Activated naive CD8-positive, alpha-beta T cell treated with anti-CD3 and anti-CD28 coated beads for 36 hours (primary cell): ENCODE measurements at regions not wholly inside any gene's neighbourhood (a gene's known extent, or its start where the extent isn't known, plus 50 kb on each side); places are given as distances from the start of the nearest gene placed in this dataset.

ENCODE experiments used
- DNase-seq: peaks from one replicate; pipeline ENCODE4 v3.0.0; 2021
- H3K27ac Mint-ChIP-seq: one replicate; pipeline ENCODE4 v1.8.0; 2022; ENCODE audit warnings: mild to moderate bottlenecking, moderate library complexity, mixed read lengths
- H3K27me3 Mint-ChIP-seq: one replicate; pipeline ENCODE4 v1.8.0; 2022; ENCODE audit warnings: mild to moderate bottlenecking, mixed read lengths
- H3K36me3 Mint-ChIP-seq: one replicate; pipeline ENCODE4 v1.8.0; 2021; ENCODE audit warnings: mild to moderate bottlenecking, mixed read lengths
- H3K4me1 Mint-ChIP-seq: one replicate; pipeline ENCODE4 v1.8.0; 2021; ENCODE audit warnings: mixed read lengths
- H3K4me3 Mint-ChIP-seq: one replicate; pipeline ENCODE4 v1.8.0; 2022; ENCODE audit warnings: mild to moderate bottlenecking, moderate library complexity, mixed read lengths
- H3K9me3 Mint-ChIP-seq: one replicate; pipeline ENCODE4 v1.8.0; 2022; ENCODE audit warnings: mixed read lengths

DNA sequence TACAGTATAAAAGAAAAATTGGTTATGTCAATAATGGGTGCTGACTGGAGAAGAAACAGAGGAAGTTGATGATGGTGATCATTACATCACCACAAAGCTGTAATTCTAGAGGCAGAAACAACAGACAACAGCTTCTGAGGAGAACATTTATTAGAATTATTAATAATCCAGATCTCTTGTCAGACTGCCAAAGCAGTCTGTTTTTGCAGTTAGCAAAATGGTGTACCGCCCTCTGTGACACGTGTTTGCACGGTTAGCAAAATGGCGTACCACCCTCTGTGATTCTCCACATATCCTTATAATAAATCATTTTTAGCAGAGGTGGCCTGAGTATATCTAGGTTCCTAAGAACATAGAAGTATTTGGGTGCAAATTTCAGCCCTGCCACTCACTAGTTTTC, 154.0 kb upstream of the TENT5D start:
- H3K27ac Mint-ChIP-seq, result no peak overlapping the region
- no peaks in the 10 kb centered on the region for H3K36me3 Mint-ChIP-seq
- no peaks in the 10 kb centered on the region for H3K27me3 Mint-ChIP-seq
- no peaks in the 10 kb centered on the region for H3K4me1 Mint-ChIP-seq
- H3K9me3 Mint-ChIP-seq, result no peaks in the 10 kb centered on the region
- DNase-seq, result no peak
- no peak overlapping the region for H3K4me3 Mint-ChIP-seq

DNA sequence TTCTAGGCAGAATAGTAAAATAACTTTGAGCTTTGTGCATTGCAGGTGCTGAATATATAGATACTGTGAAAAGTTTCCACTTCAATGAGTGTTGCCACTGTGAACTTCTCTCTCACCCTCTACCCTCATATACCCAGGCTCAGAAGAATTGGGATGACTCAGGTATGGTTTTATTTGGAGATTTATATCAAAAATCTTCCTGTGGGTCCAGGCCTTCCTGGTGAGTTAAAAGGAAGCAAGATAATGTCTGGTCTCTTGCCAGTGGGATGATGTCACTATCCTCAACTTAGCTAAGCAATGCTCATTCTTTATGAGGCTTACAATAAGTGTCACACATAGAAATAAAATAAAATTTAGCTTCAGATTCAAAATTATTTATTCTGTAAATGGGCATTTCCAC, 153.3 kb upstream of the TENT5D start:
- Mint-ChIP-seq H3K27ac (no peak overlapping the region), H3K27me3 (no peaks in the 10 kb centered on the region), H3K4me3 (no peak overlapping the region), H3K9me3 (no peaks in the 10 kb centered on the region), H3K4me1 (no peaks in the 10 kb centered on the region), H3K36me3 (no peaks in the 10 kb centered on the region)
- no peak for DNase-seq

DNA sequence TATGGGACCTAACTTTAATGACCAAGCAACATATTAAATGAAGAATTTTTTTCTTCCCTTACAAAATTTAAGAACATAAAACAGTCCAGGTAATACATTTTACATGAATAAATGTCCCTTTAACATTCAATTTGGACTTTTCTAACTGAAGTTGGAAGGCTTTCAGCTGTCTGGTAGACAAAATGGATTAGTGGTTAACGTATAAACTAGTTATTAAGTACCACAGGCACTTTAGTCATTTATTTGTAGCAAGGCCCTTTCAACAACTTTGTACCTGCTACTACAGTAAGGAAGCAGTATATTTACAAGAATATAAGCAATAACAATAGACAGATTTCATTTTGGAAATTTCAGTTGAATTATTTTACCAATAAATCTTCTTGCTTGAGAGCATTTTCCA, 152.5 kb upstream of the TENT5D start:
- no peaks in the 10 kb centered on the region for H3K27me3 Mint-ChIP-seq
- no peaks in the 10 kb centered on the region for H3K4me1 Mint-ChIP-seq
- no peak overlapping the region for H3K4me3 Mint-ChIP-seq
- H3K36me3 Mint-ChIP-seq, result no peaks in the 10 kb centered on the region
- H3K27ac Mint-ChIP-seq, result no peak overlapping the region
- no peak for DNase-seq
- H3K9me3 Mint-ChIP-seq, result no peaks in the 10 kb centered on the region

DNA sequence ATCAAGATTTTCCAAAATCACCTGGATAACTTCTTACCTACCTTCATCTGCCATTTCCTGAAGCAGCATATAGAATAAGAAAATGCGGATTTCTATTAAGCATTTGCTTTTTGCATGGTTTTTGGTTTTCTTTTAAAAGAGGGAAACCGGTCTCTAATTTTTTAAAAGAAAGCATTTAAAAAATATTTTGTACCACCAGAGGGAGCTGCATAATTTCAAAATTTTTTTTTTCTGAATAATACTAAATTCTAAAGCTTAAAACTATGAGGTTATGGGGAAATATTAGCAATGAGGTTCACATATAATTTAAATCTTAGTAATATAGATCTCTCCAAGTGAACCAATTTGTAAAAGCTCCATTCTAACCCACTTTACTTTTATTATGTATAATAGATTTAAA, 137.7 kb upstream of the TENT5D start:
- Mint-ChIP-seq H3K27me3 (no peaks in the 10 kb centered on the region), H3K4me1 (no peaks in the 10 kb centered on the region), H3K36me3 (no peaks in the 10 kb centered on the region), H3K9me3 (no peaks in the 10 kb centered on the region), H3K27ac (no peak overlapping the region), H3K4me3 (no peak overlapping the region)
- DNase-seq, result no peak

DNA sequence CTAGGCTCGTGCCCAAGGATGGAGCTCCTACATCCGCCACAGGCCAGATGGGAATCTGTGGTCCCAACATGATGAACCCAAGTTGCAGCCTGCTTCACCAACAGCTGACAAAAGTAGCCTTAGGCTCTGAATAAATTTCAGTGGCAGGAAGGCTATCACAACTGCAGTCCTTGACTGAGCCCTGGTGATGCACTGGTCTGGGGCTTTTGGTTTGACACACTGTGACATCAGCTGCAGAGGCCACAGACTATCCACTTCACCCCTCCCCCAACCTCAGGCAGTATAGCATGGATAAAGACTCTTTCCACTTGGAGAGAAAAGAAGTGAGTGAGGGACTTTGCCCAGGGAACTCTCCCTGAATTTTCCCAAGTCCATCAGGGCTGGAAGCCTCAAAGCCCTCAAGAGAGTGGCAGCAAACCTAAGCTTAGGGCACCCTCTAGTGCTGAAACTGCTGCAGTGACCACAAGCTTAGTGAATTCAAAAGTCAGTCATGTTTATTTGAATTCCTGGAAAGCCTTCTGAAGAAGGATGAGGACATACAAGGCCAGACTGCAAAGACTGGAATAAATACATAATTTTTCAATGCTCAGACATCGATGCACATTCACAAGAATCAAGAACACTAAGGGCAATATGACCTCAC, 135.0 kb upstream of the TENT5D start:
- no peak for DNase-seq
- no peaks in the 10 kb centered on the region for H3K36me3 Mint-ChIP-seq
- no peak overlapping the region for H3K4me3 Mint-ChIP-seq
- H3K27ac Mint-ChIP-seq, result no peak overlapping the region
- no peaks in the 10 kb centered on the region for H3K4me1 Mint-ChIP-seq
- H3K9me3 Mint-ChIP-seq, result no peaks in the 10 kb centered on the region
- H3K27me3 Mint-ChIP-seq, result no peaks in the 10 kb centered on the region

DNA sequence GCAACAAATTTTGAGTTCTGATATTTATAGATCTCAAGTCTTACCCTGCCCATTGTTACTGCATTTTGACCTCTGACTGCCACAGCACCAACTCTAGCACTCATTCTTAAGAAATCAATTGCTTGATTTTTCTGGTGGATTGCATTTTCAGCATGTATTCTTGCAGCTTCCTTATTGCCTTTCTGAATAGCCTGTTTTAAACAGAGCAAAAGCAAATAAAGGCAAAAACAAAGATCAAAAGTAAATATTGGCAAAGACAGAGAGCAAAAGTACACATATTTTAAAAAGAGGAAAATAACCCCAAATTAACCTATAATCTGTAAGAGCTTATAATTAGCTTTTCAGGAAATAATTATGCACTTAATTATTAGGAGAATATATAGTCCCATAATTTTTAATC, 129.4 kb upstream of the TENT5D start:
- no peaks in the 10 kb centered on the region for H3K9me3 Mint-ChIP-seq
- no peaks in the 10 kb centered on the region for H3K4me1 Mint-ChIP-seq
- no peak overlapping the region for H3K4me3 Mint-ChIP-seq
- no peaks in the 10 kb centered on the region for H3K27me3 Mint-ChIP-seq
- no peak overlapping the region for H3K27ac Mint-ChIP-seq
- H3K36me3 Mint-ChIP-seq, result no peaks in the 10 kb centered on the region
- DNase-seq, result no peak

DNA sequence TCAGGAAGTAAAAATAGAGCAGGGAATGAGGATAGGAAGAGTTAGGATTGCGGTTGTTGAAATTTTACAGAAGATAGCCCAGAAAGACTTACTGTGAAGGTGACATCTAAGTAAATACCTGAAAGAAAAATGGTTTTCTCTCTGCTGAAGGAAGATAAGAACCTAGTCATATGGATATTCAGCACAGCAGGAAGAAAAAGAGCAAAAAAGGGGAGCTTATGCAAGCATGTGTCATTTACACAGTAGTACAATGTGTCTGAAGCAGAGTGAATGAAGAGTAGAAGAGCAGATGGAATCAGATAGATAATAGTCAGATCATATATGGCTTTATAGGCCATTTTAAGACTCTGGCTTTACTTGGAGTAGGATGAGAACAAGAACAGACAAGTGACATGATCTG, 126.9 kb upstream of the TENT5D start:
- no peak for DNase-seq
- H3K27me3 Mint-ChIP-seq, result no peaks in the 10 kb centered on the region
- H3K36me3 Mint-ChIP-seq, result no peaks in the 10 kb centered on the region
- H3K27ac Mint-ChIP-seq, result no peak overlapping the region
- no peak overlapping the region for H3K4me3 Mint-ChIP-seq
- no peaks in the 10 kb centered on the region for H3K9me3 Mint-ChIP-seq
- no peaks in the 10 kb centered on the region for H3K4me1 Mint-ChIP-seq

DNA sequence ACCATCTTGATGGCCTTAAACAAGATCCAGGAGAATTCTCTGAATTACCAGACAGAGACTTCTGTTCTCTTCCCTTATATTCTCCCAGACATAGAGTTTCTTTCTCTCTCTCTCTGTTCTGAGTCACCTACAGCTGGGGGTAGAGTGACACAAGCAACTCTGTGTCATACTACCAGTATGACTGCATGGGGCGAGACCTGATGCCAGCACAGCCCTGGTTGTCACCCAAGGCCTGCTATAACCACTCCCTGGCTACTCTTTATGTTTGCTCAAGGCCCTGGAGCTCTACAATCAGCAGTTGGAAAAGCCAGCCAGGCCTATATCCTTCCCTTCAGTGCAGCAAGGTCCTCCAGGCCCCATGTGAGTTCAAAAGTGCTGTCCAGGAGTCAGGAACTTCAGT, 114.2 kb upstream of the TENT5D start:
- H3K27ac Mint-ChIP-seq, result no peak overlapping the region
- no peaks in the 10 kb centered on the region for H3K36me3 Mint-ChIP-seq
- H3K27me3 Mint-ChIP-seq, result no peaks in the 10 kb centered on the region
- no peak for DNase-seq
- H3K9me3 Mint-ChIP-seq, result no peaks in the 10 kb centered on the region
- no peaks in the 10 kb centered on the region for H3K4me1 Mint-ChIP-seq
- H3K4me3 Mint-ChIP-seq, result no peak overlapping the region

DNA sequence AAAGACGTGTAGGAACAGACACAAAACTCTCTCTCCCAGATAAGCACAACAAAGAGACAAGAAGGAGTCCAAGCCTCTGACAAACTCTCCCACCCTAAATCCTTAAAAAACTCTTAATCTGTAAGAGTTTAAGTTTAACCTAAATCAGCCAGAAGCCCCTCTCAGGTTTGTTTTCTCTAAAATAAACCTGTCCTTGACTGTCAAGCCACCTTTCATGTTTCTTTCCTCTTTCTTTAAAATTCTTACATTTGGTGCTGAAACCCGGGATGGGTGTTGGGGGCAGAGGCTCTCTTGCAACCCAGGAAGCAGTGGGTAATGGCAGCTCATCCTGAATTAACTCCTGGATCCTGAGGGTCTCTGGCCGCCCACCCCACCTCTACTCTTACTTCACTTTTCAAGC, 107.8 kb upstream of the TENT5D start:
- Mint-ChIP-seq H3K4me1 (no peaks in the 10 kb centered on the region), H3K27me3 (no peaks in the 10 kb centered on the region), H3K4me3 (no peak overlapping the region), H3K27ac (no peak overlapping the region), H3K9me3 (peaks cover 2% of the 10 kb centered on the region), H3K36me3 (no peaks in the 10 kb centered on the region)
- no peak for DNase-seq

DNA sequence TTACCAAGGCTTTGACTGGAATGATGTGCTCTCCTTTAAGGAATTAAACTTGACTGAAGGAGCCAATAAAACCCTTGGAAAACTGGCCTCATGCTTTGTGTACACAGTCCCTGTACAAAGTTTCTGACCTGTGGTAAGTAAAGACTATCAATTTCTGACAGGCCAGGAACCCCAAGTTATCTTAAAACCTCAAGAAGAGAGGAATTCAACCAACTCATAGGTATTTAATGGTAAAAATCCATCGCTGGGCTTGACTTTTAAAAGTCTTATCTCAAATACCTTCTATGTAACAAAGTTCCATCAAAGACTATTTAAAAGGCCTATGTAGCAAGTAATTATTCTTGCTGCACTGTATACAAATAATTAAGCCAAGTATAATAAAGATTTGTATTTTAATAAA, 103.7 kb upstream of the TENT5D start:
- peaks cover 1% of the 10 kb centered on the region for H3K36me3 Mint-ChIP-seq
- no peak overlapping the region for H3K4me3 Mint-ChIP-seq
- peaks cover 3% of the 10 kb centered on the region for H3K9me3 Mint-ChIP-seq
- DNase-seq, result no peak
- H3K27me3 Mint-ChIP-seq, result no peaks in the 10 kb centered on the region
- no peaks in the 10 kb centered on the region for H3K4me1 Mint-ChIP-seq
- no peak overlapping the region for H3K27ac Mint-ChIP-seq

DNA sequence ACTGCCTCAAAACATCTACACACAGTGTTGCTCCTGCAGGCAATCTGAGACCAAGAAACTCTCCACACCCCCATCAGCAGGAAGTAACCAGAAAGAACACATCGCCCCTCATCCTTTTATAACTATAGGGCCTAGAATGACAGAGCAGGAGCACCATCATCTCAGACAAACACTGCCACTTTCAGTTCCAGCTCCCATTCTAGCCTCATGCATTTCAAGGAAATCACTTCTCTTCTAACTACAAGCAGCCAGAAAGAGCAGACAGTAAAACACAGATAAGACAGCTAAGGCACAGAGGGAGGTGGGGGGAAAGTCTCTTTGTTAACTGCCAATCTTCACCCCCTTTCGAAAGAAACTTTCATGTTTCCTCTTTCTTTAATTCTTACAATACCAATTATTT, 102.6 kb upstream of the TENT5D start:
- Mint-ChIP-seq H3K4me3 (no peak overlapping the region), H3K9me3 (peaks cover 3% of the 10 kb centered on the region), H3K27me3 (no peaks in the 10 kb centered on the region), H3K27ac (no peak overlapping the region), H3K4me1 (no peaks in the 10 kb centered on the region), H3K36me3 (peaks cover 1% of the 10 kb centered on the region)
- DNase-seq, result no peak

DNA sequence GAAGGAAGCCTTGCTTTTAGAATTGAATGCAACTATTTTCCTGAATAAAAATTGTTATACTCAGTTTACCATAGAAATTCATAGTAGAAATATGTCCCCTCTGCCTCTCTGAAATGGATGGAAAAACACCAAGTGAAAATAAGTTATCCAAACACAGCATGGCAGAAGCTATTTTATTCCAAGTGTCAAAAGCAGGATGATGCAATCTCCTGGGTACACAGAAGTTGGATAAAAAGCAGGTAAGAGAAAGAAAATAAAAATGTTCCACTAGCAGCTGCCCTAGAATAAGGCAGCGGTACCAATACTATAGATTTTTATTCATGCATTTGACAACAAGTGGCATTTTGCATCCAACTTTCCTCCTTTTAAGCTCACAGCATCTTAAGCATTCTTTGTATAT, 89.0 kb upstream of the TENT5D start:
- Mint-ChIP-seq H3K36me3 (no peaks in the 10 kb centered on the region), H3K4me3 (no peak overlapping the region), H3K4me1 (no peaks in the 10 kb centered on the region), H3K27me3 (no peaks in the 10 kb centered on the region), H3K27ac (no peak overlapping the region), H3K9me3 (no peaks in the 10 kb centered on the region)
- DNase-seq, result no peak

DNA sequence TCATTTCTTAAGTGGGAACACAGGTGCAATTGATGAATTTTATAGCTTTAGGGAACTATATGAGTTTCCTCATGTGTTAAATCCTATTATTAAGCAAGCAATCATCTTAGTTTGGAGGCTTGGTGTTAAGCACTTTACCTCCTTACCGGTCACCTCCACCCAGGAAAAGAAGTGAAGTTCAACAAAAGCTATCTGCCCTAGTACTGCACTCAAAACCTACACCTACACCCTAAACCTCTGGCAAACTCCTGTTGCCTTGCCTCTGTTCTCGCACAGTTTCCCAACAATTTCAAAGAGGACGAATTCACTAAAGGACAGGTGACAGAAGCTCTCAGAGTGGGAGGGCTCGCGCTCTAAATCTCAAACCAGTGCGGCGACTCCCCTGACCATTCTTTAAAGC, 85.7 kb upstream of the TENT5D start:
- Mint-ChIP-seq H3K27ac (no peak overlapping the region), H3K9me3 (no peaks in the 10 kb centered on the region), H3K36me3 (no peaks in the 10 kb centered on the region), H3K27me3 (no peaks in the 10 kb centered on the region), H3K4me1 (no peaks in the 10 kb centered on the region), H3K4me3 (no peak overlapping the region)
- no peak for DNase-seq

DNA sequence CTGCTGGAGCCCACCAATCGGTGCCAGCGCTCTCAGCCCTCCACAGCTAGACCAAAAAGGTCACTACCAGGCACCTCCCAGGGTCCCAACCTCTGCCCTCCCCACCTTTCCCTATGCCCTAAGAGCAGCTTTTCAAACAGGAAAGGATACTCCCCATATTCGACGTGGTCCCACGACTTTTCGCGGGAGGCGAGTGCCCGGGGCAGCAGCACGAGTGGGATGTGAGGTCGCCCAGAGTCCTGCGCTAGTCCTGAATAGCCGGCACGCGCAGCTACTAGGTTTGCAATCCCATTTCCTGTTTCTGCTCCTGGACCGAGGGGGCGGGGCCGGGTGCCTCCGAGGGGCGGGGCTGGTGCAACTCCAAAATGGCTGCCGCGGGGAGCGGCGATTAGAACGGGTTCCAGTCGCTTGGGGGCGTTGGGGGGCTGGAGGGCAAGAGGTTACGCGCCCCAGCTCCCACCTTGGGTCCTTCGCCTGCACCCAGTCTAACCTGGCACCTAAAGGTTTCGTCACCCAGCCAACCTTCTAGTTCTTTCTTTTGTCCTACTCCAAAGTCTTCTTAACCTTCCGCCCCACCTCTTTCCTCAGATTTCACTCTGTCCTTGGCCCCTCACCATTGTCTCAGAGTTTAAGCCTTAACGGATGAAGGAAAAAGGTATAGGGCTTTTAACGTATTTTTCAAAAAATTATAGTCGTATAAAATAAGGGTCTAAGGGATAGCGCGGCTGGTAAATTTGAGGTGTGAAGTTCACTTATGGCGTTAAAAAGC, 85.0 kb upstream of the TENT5D start:
- DNase-seq, result peak; percentile 8
- Mint-ChIP-seq H3K4me1 (no peaks in the 10 kb centered on the region), H3K4me3 (no peak overlapping the region)

DNA sequence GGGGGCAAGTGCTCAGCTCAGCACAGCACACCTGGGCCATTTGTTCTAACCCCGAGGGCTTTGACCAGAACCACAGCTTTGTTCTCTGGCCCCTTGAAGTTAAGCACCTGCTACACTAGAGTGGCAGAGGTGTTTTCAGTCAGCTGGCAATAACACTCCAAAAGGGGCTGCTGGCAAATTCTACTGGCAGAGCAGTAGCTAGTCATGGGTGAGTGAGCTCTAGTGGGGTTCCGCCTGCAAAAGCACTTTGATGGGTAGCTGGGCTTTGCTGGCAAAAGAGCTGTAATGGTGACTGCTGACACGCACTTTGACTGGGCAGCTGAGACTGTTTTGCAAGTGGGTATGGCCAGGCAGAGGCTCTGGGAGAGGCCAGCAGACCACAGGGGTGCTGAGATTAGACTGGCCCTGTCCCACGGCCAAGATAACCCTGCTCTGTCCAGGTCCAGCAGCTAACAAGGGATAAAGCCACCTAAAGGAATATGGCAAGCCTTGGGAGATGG, 65.2 kb upstream of the TENT5D start:
- no peaks in the 10 kb centered on the region for H3K4me1 Mint-ChIP-seq
- H3K9me3 Mint-ChIP-seq, result no peaks in the 10 kb centered on the region
- DNase-seq, result no peak
- H3K36me3 Mint-ChIP-seq, result no peaks in the 10 kb centered on the region
- no peak overlapping the region for H3K4me3 Mint-ChIP-seq
- no peaks in the 10 kb centered on the region for H3K27me3 Mint-ChIP-seq
- H3K27ac Mint-ChIP-seq, result no peak overlapping the region

More for the DNA sequence above, 85.0 kb upstream of the TENT5D start:
- H3K9me3 Mint-ChIP-seq, result no peaks in the 10 kb centered on the region
- no peaks in the 10 kb centered on the region for H3K36me3 Mint-ChIP-seq
- no peaks in the 10 kb centered on the region for H3K27me3 Mint-ChIP-seq
- H3K27ac Mint-ChIP-seq, result no peak overlapping the region
